Calu3 (cell line): ENCODE measurements at regions not wholly inside any gene's neighbourhood (a gene's known extent, or its start where the extent isn't known, plus 50 kb on each side); places are given as distances from the start of the nearest gene placed in this dataset.

Experiments used
- BruUV-seq: library from RNA; stranded (reverse); fragments of 400-500 nt; replicated peaks from 2 replicates; lab custom pipeline; 2021; lab: Mats Ljungman, UMichigan
- CTCF ChIA-PET: fragments of 300-600 bp; sonication (Branson Sonifier 250); formaldehyde crosslinking; loops from one replicate; lab custom pipeline; 2022; ENCODE audit warnings: antibody characterized with exemption; lab: Charles Lee
- DNase-seq: peaks from one replicate; pipeline ENCODE4 v3.0.0; 2022
- H3K27ac Mint-ChIP-seq: one replicate; pipeline ENCODE4 v1.8.0; 2022; ENCODE audit warnings: mixed read lengths; ENCODE audit not compliant: unreplicated experiment
- H3K27me3 Mint-ChIP-seq: one replicate; pipeline ENCODE4 v1.8.0; 2022; ENCODE audit warnings: mixed read lengths; ENCODE audit not compliant: unreplicated experiment
- H3K36me3 Mint-ChIP-seq: one replicate; pipeline ENCODE4 v1.8.0; 2022; ENCODE audit warnings: mild to moderate bottlenecking, moderate library complexity, mixed read lengths; ENCODE audit not compliant: insufficient read depth, unreplicated experiment
- H3K4me1 Mint-ChIP-seq: one replicate; pipeline ENCODE4 v1.8.0; 2022; ENCODE audit warnings: mild to moderate bottlenecking, low read depth, mixed read lengths; ENCODE audit not compliant: unreplicated experiment
- H3K4me3 Mint-ChIP-seq: one replicate; pipeline ENCODE4 v1.8.0; 2022; ENCODE audit warnings: mild to moderate bottlenecking, low read depth, moderate library complexity, mixed read lengths; ENCODE audit not compliant: unreplicated experiment
- H3K9me3 Mint-ChIP-seq: one replicate; pipeline ENCODE4 v1.8.0; 2022; ENCODE audit warnings: low read depth, mixed read lengths; ENCODE audit not compliant: unreplicated experiment
- intact Hi-C: fragments of 100-400 bp; cut with micrococcal nuclease; formaldehyde crosslinking; loops from one replicate; pipeline ENCODE4 v1.10.0; 2022; ENCODE audit not compliant: unreplicated experiment
- TF ChIP-seq, protein P1 (sequence below): fragments of 200-600 bp; IDR thresholded peaks from one replicate; pipeline ENCODE4 v1.8.0; 2022; ENCODE audit warnings: antibody characterized with exemption; ENCODE audit not compliant: unreplicated experiment

DNA sequence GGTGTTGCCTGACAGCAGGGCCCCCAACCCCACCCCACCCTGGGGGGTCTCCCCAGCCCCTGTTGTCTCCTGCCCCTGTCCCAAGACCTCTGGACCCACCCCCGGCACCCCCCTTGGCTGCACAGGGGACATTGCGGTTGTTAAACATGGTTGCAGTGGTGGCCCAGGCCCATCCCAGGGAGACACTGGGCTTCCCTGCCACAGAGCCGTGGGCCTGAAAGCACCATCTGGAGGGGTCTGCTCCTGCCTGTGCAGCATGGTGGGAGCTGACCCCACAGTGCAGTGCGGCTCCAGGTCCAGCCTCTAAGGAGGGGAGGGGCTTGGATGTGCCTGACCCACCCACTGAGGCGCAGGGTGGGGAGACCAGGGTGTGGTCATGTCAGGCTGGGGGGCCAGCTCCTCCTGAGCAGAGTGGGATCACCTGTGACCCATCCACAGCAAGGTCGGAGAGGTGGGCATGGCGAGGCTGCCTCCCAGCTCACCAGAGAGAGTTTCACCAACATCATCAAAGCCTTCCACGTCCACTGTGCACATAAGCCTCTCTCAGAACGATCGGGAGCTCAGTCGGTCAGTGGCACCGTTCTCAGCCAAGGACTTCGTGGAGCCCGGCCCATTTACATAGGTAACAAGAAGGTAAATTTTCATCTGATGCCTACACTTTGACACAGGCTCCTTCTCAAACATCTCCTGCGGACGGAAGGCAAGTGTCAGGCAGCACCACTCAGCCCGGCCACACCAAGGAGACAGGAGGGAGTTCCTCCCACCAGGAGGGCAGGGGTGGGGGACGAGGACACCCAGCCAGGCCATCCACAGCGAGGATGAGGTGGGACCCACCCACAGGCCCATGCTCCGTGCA lies 201.1 kb downstream of the BRD1 start:
- CTCF ChIA-PET, result interaction anchor here (0.8 to 1.1 kb wide), 2 partner anchors 37 to 193 kb away, joined by 3 read pairs; no protein-coding TSS in a partner anchor
- no TSS peak for BruUV-seq
- peaks cover 3% of the 10 kb centered on the region for H3K36me3 Mint-ChIP-seq

GRCh38 chr22:49624421-49625177 lies 203.1 kb downstream of the BRD1 start:
- intact Hi-C loops, result no loop called here
- Mint-ChIP-seq H3K4me1 (no peaks in the 10 kb centered on the region), H3K27me3 (peaks cover 100% of the 10 kb centered on the region), H3K27ac (no peak overlapping the region), H3K36me3 (peaks cover 3% of the 10 kb centered on the region), H3K9me3 (no peaks in the 10 kb centered on the region), H3K4me3 (no peak overlapping the region)
- TF ChIP-seq, protein P1, sequence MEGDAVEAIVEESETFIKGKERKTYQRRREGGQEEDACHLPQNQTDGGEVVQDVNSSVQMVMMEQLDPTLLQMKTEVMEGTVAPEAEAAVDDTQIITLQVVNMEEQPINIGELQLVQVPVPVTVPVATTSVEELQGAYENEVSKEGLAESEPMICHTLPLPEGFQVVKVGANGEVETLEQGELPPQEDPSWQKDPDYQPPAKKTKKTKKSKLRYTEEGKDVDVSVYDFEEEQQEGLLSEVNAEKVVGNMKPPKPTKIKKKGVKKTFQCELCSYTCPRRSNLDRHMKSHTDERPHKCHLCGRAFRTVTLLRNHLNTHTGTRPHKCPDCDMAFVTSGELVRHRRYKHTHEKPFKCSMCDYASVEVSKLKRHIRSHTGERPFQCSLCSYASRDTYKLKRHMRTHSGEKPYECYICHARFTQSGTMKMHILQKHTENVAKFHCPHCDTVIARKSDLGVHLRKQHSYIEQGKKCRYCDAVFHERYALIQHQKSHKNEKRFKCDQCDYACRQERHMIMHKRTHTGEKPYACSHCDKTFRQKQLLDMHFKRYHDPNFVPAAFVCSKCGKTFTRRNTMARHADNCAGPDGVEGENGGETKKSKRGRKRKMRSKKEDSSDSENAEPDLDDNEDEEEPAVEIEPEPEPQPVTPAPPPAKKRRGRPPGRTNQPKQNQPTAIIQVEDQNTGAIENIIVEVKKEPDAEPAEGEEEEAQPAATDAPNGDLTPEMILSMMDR, result no peak
- no TSS peak for BruUV-seq
- DNase-seq, result no peak
- CTCF ChIA-PET, result no interaction called here

More for the DNA sequence above, 201.1 kb downstream of the BRD1 start:
- Mint-ChIP-seq H3K4me3 (no peak overlapping the region), H3K27me3 (peaks cover 100% of the 10 kb centered on the region), H3K27ac (no peak overlapping the region), H3K4me1 (no peaks in the 10 kb centered on the region), H3K9me3 (no peaks in the 10 kb centered on the region)
- TF ChIP-seq, protein P1, result no peak
- DNase-seq, result no peak
- intact Hi-C loops, result no loop called here

DNA sequence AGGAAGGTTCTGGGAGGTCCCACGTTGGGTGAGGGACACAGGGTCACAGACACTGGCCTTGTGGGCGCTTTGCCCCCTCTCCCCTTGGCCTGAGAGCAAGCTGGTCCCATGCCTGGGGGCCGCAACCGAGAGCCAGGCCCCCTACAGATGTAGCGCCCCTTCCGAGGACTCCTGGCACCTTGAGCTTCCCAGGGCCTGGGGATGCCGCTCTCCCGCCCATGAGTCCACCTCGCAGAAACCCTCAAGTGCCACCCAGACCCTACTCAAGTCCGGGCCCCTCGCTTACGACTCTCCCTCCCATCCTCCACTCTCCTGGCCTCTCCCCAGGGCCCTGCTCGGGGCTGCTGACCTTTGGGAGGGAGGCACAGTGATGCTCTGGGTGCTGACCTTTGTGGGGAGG lies 204.0 kb downstream of the BRD1 start:
- DNase-seq, result no peak
- Mint-ChIP-seq H3K4me3 (no peak overlapping the region), H3K4me1 (no peaks in the 10 kb centered on the region), H3K36me3 (peaks cover 3% of the 10 kb centered on the region), H3K9me3 (no peaks in the 10 kb centered on the region), H3K27ac (no peak overlapping the region), H3K27me3 (peaks cover 100% of the 10 kb centered on the region)
- TF ChIP-seq, protein P1, result no peak
- intact Hi-C loops, result no loop called here
- CTCF ChIA-PET, result no interaction called here
- no TSS peak for BruUV-seq

DNA sequence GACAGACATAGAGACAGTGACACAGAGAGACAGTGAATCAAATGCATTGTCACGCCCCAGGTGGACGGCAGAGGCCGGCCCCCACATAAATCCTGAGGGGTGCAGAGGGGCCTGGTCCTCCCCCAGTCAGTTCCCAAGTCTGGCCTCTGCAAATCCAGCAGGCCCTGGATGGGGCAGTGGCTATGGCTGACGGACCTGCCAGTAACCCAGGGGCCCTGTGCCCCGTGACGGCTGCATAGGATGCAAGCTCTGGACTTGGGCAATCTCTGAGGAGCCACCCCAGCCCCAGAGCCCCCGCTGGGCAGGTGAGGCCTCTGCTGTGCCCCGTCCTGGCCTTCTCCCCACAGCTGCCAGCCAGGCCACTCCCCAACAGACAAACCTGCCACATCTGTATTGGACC lies 204.5 kb downstream of the BRD1 start:
- H3K9me3 Mint-ChIP-seq, result no peaks in the 10 kb centered on the region
- DNase-seq, result no peak

More for the DNA sequence above, 204.5 kb downstream of the BRD1 start:
- H3K36me3 Mint-ChIP-seq, result no peaks in the 10 kb centered on the region
- intact Hi-C loops, result no loop called here
- TF ChIP-seq, protein P1, result no peak
- no peak overlapping the region for H3K4me3 Mint-ChIP-seq
- H3K27me3 Mint-ChIP-seq, result peaks cover 100% of the 10 kb centered on the region
- BruUV-seq, result no TSS peak
- no peaks in the 10 kb centered on the region for H3K4me1 Mint-ChIP-seq
- CTCF ChIA-PET, result no interaction called here
- no peak overlapping the region for H3K27ac Mint-ChIP-seq
